GM04503 (cell line): ENCODE measurements at regions not wholly inside any gene's neighbourhood (a gene's known extent, or its start where the extent isn't known, plus 50 kb on each side); places are given as distances from the start of the nearest gene placed in this dataset.

Experiments used
- DNase-seq: peaks from one replicate; pipeline ENCODE4 v3.0.0-alpha.2; 2012; ENCODE audit warnings: low read depth

GRCh38 chr6:28737750-28738395 lies 185.9 kb downstream of the TRIM27 start:
- DNase-seq = no peak

- no peak for DNase-seq
These were observed 185.4 kb downstream of the TRIM27 start for GRCh38 chr6:28738396-28738765.

GRCh38 chr6:28741363-28741762 lies 182.4 kb downstream of the TRIM27 start:
- DNase-seq = no peak

- DNase-seq = peak; percentile 18
These were observed 181.0 kb downstream of the TRIM27 start for GRCh38 chr6:28742668-28743270.

- DNase-seq = no peak
These were observed 180.5 kb downstream of the TRIM27 start for GRCh38 chr6:28743271-28743789.

GRCh38 chr6:28747083-28747630 lies 176.6 kb downstream of the TRIM27 start:
- DNase-seq = no peak

GRCh38 chr6:28747631-28748157 lies 176.1 kb downstream of the TRIM27 start:
- DNase-seq = peak; percentile 32

- DNase-seq = no peak
These were observed 175.6 kb downstream of the TRIM27 start for GRCh38 chr6:28748192-28748591.

- no peak for DNase-seq
These were observed 172.8 kb downstream of the TRIM27 start for GRCh38 chr6:28750926-28751458.

GRCh38 chr6:28751514-28751913 lies 172.3 kb downstream of the TRIM27 start:
- no peak for DNase-seq

GRCh38 chr6:28751963-28752350 lies 171.8 kb downstream of the TRIM27 start:
- DNase-seq = no peak

- no peak for DNase-seq
These were observed 166.2 kb downstream of the TRIM27 start for GRCh38 chr6:28757429-28758045.

- no peak for DNase-seq
These were observed 165.6 kb downstream of the TRIM27 start for GRCh38 chr6:28758046-28758817.

- DNase-seq = no peak
These were observed 165.0 kb downstream of the TRIM27 start for GRCh38 chr6:28758818-28759235.

- DNase-seq = no peak
These were observed 159.6 kb downstream of the TRIM27 start for GRCh38 chr6:28764014-28764723.

GRCh38 chr6:28764761-28765282 lies 159.0 kb downstream of the TRIM27 start:
- DNase-seq = no peak

- DNase-seq = no peak
These were observed 157.8 kb downstream of the TRIM27 start for GRCh38 chr6:28765978-28766351.

- no peak for DNase-seq
These were observed 157.4 kb downstream of the TRIM27 start for GRCh38 chr6:28766426-28766825.

- no peak for DNase-seq
These were observed 156.7 kb downstream of the TRIM27 start for GRCh38 chr6:28767133-28767532.

- no peak for DNase-seq
These were observed 156.1 kb downstream of the TRIM27 start for GRCh38 chr6:28767691-28768090.
